OCI-LY3 (cell line): ENCODE measurements at regions not wholly inside any gene's neighbourhood (a gene's known extent, or its start where the extent isn't known, plus 50 kb on each side); places are given as distances from the start of the nearest gene placed in this dataset.

Experiments used
- EZH2phosphoT487 ChIP-seq: fragments of 200-600 bp; shearing (Covaris generic); IDR thresholded peaks from 2 replicates; pipeline ENCODE4 v1.6.1; 2018; ENCODE audit warnings: antibody characterized with exemption, mixed run types, low read depth
- TF ChIP-seq, protein P1 (sequence below): fragments of 200-600, 300-600 bp; sonication (generic); IDR thresholded peaks from 2 replicates; pipeline ENCODE4 v1.5.1; 2014; ENCODE audit warnings: antibody characterized with exemption, low read length, low read depth

DNA sequence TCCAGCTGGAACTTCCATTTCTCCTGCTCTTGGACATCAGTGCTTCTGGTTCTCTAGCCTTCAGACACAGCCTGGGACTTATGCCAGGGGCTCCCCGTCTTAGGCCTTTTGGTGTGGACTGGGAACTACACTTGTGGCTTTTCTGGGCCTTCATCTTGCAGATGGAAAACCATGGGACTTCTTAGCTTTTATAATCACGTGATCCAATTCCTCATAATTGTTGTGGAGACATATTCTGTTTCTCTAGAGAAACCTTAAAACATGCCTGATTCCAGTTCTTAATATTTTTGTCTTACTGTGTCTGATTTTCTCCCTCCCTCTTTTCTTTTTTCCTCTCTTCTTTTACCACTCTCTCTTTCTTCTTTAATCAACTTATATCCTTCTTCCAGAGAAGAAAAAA, 224.2 kb upstream of the FOXP2 start:
- TF ChIP-seq, protein P1, sequence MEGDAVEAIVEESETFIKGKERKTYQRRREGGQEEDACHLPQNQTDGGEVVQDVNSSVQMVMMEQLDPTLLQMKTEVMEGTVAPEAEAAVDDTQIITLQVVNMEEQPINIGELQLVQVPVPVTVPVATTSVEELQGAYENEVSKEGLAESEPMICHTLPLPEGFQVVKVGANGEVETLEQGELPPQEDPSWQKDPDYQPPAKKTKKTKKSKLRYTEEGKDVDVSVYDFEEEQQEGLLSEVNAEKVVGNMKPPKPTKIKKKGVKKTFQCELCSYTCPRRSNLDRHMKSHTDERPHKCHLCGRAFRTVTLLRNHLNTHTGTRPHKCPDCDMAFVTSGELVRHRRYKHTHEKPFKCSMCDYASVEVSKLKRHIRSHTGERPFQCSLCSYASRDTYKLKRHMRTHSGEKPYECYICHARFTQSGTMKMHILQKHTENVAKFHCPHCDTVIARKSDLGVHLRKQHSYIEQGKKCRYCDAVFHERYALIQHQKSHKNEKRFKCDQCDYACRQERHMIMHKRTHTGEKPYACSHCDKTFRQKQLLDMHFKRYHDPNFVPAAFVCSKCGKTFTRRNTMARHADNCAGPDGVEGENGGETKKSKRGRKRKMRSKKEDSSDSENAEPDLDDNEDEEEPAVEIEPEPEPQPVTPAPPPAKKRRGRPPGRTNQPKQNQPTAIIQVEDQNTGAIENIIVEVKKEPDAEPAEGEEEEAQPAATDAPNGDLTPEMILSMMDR, result no peak
- TF ChIP-seq EZH2phosphoT487, result no peak
